ENCODE measurements at regions not wholly inside any gene's neighbourhood (a gene's known extent, or its start where the extent isn't known, plus 50 kb on each side); places are given as distances from the start of the nearest gene placed in this dataset.

GRCh38 chr2:126831234-126832005 is 67.3 kb upstream of the TEX51 start:
- H3K27me3 ChIP-seq = no peaks in the 10 kb centered on the region
- no peak overlapping the region for H3K4me3 ChIP-seq
- intact Hi-C loops (cut with DNase I) = no loop called here
- H3K36me3 ChIP-seq = no peaks in the 10 kb centered on the region
- H3K9me3 ChIP-seq = no peaks in the 10 kb centered on the region
- whole genome bisulfite sequencing, 3 donors = 76 to 83% (median 78%) methylated on average over 14 of the region's 14 CpGs
- no peak for DNase-seq
- no peak overlapping the region for H3K27ac ChIP-seq
- H3K4me1 ChIP-seq (ENCODE audit: insufficient read depth) = no peaks in the 10 kb centered on the region
- TF ChIP-seq CTCF (IDR thresholded peaks at IDR 0.05) (no peak), EP300 (IDR thresholded peaks at IDR 0.05) (no peak), POLR2A (IDR thresholded peaks at IDR 0.05) (no peak)

GRCh38 chr2:126832014-126832413 is 66.7 kb upstream of the TEX51 start:
- TF ChIP-seq POLR2A (IDR thresholded peaks at IDR 0.05) (no peak), EP300 (IDR thresholded peaks at IDR 0.05) (no peak), CTCF (IDR thresholded peaks at IDR 0.05) (no peak)
- no peaks in the 10 kb centered on the region for H3K4me1 ChIP-seq (ENCODE audit: insufficient read depth)
- no peak overlapping the region for H3K27ac ChIP-seq
- DNase-seq = no peak
- H3K36me3 ChIP-seq = no peaks in the 10 kb centered on the region
- intact Hi-C loops (cut with DNase I) = no loop called here
- H3K4me3 ChIP-seq = no peak overlapping the region
- H3K27me3 ChIP-seq = no peaks in the 10 kb centered on the region
- no peaks in the 10 kb centered on the region for H3K9me3 ChIP-seq

- intact Hi-C loops (cut with DNase I) = no loop called here
- no peak for DNase-seq
- H3K36me3 ChIP-seq = no peaks in the 10 kb centered on the region
- no peak overlapping the region for H3K4me3 ChIP-seq
- no peaks in the 10 kb centered on the region for H3K9me3 ChIP-seq
- H3K27me3 ChIP-seq = no peaks in the 10 kb centered on the region
- no peak overlapping the region for H3K27ac ChIP-seq
- 70 to 82% (median 80%) methylated on average over 5 of the region's 5 CpGs for WGBS, 3 donors
- TF ChIP-seq CTCF (IDR thresholded peaks at IDR 0.05) (no peak), POLR2A (IDR thresholded peaks at IDR 0.05) (no peak), EP300 (IDR thresholded peaks at IDR 0.05) (no peak)
- H3K4me1 ChIP-seq (ENCODE audit: insufficient read depth) = no peaks in the 10 kb centered on the region
These were observed 65.9 kb upstream of the TEX51 start for GRCh38 chr2:126832757-126833156.

GRCh38 chr2:126834006-126834659 is 64.6 kb upstream of the TEX51 start:
- Histone ChIP-seq H3K27ac (no peak overlapping the region), H3K27me3 (no peaks in the 10 kb centered on the region), H3K4me3 (no peak overlapping the region), H3K36me3 (no peaks in the 10 kb centered on the region), H3K9me3 (no peaks in the 10 kb centered on the region), H3K4me1 (ENCODE audit: insufficient read depth) (no peaks in the 10 kb centered on the region)
- TF ChIP-seq CTCF (IDR thresholded peaks at IDR 0.05) (no peak), EP300 (IDR thresholded peaks at IDR 0.05) (no peak), POLR2A (IDR thresholded peaks at IDR 0.05) (no peak)
- intact Hi-C loops (cut with DNase I) = no loop called here
- DNase-seq = no peak
- WGBS, 3 donors = 94 to 97% (median 96%) methylated on average over 6 of the region's 6 CpGs
